GM19239 (cell line): ENCODE measurements at regions not wholly inside any gene's neighbourhood (a gene's known extent, or its start where the extent isn't known, plus 50 kb on each side); places are given as distances from the start of the nearest gene placed in this dataset.

Source experiments
- DNase-seq: peaks from one replicate; pipeline ENCODE4 v3.0.0; 2011; ENCODE audit warnings: low spot score; ENCODE audit not compliant: insufficient read length
- FAIRE-seq: peaks from 2 replicates; lab custom pipeline; 2011; peaks lifted over from hg19 to GRCh38; lab: Jason Lieb, UNC

DNA sequence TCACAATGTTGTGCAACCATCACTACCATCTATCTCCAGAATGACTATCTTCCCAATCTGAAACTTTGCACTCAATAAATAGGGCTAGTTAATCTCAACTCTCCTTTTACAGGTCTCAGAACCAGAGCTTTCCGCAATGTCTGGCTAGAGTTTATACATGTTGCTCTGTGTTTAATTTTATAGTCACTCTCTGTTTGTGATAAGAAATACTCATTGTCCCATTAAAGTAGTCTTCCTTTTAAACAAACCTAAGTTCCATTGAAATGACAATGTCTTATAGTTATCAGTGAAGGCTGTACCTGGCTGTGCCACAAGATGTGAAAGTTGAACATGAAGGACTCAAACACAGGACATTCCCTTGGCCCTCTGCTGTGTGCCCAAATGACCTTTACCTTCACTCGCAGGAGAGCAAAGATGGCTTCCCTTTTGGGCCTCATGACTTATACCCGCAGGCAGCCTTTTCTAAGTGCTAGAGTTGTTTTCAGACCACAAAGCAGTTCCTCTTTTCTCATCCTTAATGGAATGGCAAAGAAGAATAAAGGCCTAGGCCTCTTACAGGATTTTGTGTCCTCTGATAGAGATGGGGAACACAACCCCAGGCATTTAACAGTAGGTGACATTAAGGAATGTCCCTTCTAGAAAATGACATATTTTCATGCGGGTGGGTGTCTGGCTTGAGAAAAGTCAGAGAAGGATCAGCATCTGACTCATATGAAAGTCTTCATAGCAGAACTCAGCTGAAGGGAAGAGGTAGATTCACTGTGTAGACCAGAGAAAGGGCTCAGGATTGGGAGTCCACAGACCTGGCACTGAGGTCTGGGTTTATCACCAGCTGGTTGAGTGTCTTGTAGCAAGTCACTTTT, 69.6 kb upstream of the ATP10B start:
- no peak for FAIRE-seq

DNA sequence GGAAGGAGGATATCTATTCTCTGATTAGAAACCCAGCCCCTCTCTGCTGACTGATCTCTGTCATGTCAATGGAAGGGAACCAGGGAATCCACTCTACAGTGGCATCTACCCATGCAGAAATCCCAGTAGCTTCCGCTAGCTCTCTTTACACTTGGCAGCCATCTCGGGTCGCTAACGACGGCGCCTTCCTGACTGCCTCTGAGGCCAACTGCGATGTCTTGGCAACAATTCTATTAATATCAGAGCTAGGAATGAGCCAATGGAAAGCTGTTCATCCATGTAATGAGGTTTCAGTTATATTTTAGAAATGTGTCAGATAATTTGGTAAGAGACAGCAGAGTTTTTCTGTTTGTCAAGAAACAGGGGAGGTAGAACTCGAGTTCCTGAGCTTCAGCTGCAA, 67.6 kb upstream of the ATP10B start:
- DNase-seq: no peak
- FAIRE-seq: no peak

More for the DNA sequence above, 69.6 kb upstream of the ATP10B start:
- DNase-seq: no peak

DNA sequence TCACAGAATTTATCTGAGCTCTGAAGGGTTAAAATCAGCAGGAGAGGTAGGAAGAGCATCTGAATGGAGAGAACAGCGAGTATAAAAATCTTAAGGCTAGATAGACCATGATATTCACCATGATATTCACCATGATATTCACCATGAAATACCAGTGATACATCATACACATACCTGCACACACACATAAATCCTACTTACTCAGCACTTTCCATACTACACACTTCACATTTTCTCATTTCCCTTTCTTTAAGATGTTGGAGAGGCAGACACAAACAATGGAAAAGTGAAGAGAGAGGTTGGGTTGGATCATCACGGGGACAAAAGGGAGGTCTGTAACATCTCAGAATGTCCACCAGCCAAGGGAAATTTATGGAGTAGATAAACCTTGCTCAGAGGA, 66.4 kb upstream of the ATP10B start:
- DNase-seq (no peak), FAIRE-seq (no peak)

GRCh38 chr5:160906090-160906489, 54.1 kb upstream of the ATP10B start:
- FAIRE-seq: no peak

GRCh38 chr5:160905285-160905684, 53.3 kb upstream of the ATP10B start:
- DNase-seq (no peak), FAIRE-seq (no peak)

More at GRCh38 chr5:160906090-160906489, 54.1 kb upstream of the ATP10B start:
- DNase-seq: no peak

DNA sequence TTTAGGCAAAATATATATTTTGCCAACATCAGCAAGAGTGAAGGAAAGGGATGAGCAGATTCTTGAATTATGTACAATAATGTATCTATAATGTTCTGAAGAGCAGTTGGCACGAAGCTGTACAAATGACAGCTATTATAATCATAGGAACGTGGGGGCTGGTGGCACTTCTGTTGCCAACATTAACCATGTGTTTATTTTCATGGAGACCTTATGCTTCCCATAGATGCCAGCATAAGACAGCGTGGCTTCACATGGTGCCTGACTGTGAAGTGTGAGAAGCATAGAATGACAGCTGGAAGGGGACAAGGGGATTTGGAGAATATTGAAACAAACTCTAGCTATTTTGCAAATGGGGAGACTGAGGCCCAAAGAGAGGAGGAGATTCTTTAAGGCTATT, 52.6 kb upstream of the ATP10B start:
- FAIRE-seq (no peak), DNase-seq (no peak)

- FAIRE-seq: no peak
These were observed 51.5 kb upstream of the ATP10B start for GRCh38 chr5:160903551-160903950.

GRCh38 chr5:160903076-160903475, 51.1 kb upstream of the ATP10B start:
- no peak for DNase-seq
- FAIRE-seq: no peak

More at GRCh38 chr5:160903551-160903950, 51.5 kb upstream of the ATP10B start:
- DNase-seq: no peak
